OCI-LY1 (cell line): ENCODE measurements at regions not wholly inside any gene's neighbourhood (a gene's known extent, or its start where the extent isn't known, plus 50 kb on each side); places are given as distances from the start of the nearest gene placed in this dataset.

Source experiments
- H2AFZ ChIP-seq: fragments of 200-600 bp; sonication (generic), shearing (Covaris generic); 2 replicates; pipeline ENCODE4 v1.6.0; 2014; ENCODE audit warnings: antibody characterized with exemption, mild to moderate bottlenecking, low read length
- H3F3A ChIP-seq: fragments of 200-600 bp; sonication (generic), shearing (Covaris generic); 2 replicates; pipeline ENCODE4 v1.6.0; 2014; ENCODE audit warnings: mild to moderate bottlenecking, antibody characterized with exemption, low read length, moderate library complexity; ENCODE audit not compliant: insufficient read depth
- H3K27ac ChIP-seq: fragments of 200-600 bp; sonication (generic); 2 replicates; pipeline ENCODE4 v1.5.1; 2014; ENCODE audit warnings: low read length, mixed run types, mild to moderate bottlenecking, low read depth; ENCODE audit not compliant: poor library complexity, severe bottlenecking
- H3K27me3 ChIP-seq: fragments of 200-600 bp; sonication (generic); 2 replicates; pipeline ENCODE4 v1.6.0; 2014; ENCODE audit warnings: antibody characterized with exemption, mild to moderate bottlenecking, low read length, moderate library complexity; ENCODE audit not compliant: insufficient read depth
- H3K36me3 ChIP-seq: fragments of 200-600 bp; sonication (generic); 2 replicates; pipeline ENCODE4 v1.6.1; 2014; ENCODE audit warnings: mild to moderate bottlenecking, antibody characterized with exemption, low read length, moderate library complexity, mixed read lengths; ENCODE audit not compliant: insufficient read depth
- H3K4me1 ChIP-seq: fragments of 200-600 bp; sonication (generic); 2 replicates; pipeline ENCODE4 v1.5.1; 2014; ENCODE audit warnings: mild to moderate bottlenecking, low read length, moderate library complexity; ENCODE audit not compliant: insufficient read depth, severe bottlenecking
- H3K4me2 ChIP-seq: fragments of 200-600 bp; sonication (generic), shearing (Covaris generic); 2 replicates; pipeline ENCODE4 v1.6.1; 2014; ENCODE audit warnings: low read length
- H3K4me3 ChIP-seq: fragments of 200-600 bp; sonication (generic); 2 replicates; pipeline ENCODE4 v1.5.1; 2014; ENCODE audit warnings: low read length, low read depth, mild to moderate bottlenecking, mixed read lengths; ENCODE audit not compliant: poor library complexity, severe bottlenecking
- H3K79me2 ChIP-seq: fragments of 200-600 bp; shearing (Covaris generic); 2 replicates; pipeline ENCODE4 v1.6.1; 2016; ENCODE audit warnings: mixed run types, low read length, mixed read lengths; ENCODE audit not compliant: insufficient read depth
- H3K9ac ChIP-seq: fragments of 200-600 bp; sonication (generic), shearing (Covaris generic); 2 replicates; pipeline ENCODE4 v1.6.1; 2014; ENCODE audit warnings: mild to moderate bottlenecking, low read length, mixed read lengths
- H3K9me2 ChIP-seq: fragments of 200-600 bp; sonication (generic), shearing (Covaris generic); 2 replicates; pipeline ENCODE4 v1.6.1; 2014; ENCODE audit warnings: low read depth, mild to moderate bottlenecking, low read length, mixed read lengths
- H3K9me3 ChIP-seq: fragments of 200-600 bp; shearing (Covaris generic); 2 replicates; pipeline ENCODE4 v1.6.1; 2014; ENCODE audit warnings: low read length, mixed read lengths
- H4K20me1 ChIP-seq: fragments of 200-600 bp; sonication (generic), shearing (Covaris generic); 2 replicates; pipeline ENCODE4 v1.6.0; 2016; ENCODE audit warnings: mild to moderate bottlenecking, low read length; ENCODE audit not compliant: insufficient read depth
- EZH2 ChIP-seq: fragments of 200-600 bp; sonication (generic), shearing (Covaris generic); IDR thresholded peaks from 2 replicates; pipeline ENCODE4 v1.8.0; 2017; ENCODE audit warnings: borderline replicate concordance, mixed run types, mild to moderate bottlenecking, antibody characterized with exemption, low read length, moderate library complexity, mixed read lengths
- TF ChIP-seq, protein P1 (sequence below): fragments of 200-600 bp; sonication (generic), shearing (Covaris generic); IDR thresholded peaks from 2 replicates; pipeline ENCODE4 v1.5.1; 2017; ENCODE audit warnings: mild to moderate bottlenecking, antibody characterized with exemption, low read length, moderate library complexity, mixed read lengths

DNA sequence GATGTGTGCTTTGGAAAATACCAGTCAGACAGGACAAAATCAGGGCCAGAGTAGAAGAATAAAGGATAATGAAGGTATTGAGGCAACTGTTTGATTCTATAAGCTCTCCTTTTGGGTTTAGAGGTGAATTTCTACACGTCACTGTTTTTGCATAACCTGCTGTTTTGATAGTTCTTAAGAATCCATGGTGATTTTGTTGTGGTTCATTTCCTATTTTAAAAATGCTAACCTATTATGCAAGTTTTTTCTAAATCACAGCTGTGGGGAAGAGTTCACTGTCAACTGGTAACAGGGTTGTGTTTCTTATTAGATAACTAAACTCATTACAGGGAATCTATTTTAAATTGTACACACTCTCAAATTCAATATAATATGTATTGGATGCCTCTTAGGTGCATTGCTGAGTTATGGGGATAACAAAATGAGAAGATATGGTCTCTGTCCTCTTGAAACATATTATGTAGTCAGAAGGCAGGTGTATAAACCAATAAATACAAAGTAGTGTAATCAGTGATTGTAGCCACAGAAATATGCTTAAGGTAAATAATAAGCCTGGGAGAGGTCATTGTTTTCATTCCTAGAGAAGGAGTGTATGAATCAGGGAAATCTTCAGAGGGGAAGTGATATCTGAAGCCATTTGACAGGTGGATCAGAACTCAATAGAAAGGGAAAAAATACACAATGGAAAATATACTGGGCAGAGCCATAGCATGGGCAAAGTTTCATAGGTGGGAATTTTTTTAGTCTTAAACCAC is 192.5 kb downstream of the FAT3 start:
- no peaks in the 10 kb centered on the region for H3K27me3 ChIP-seq
- H3K9me3 ChIP-seq, result no peaks in the 10 kb centered on the region
- no peak overlapping the region for H3K27ac ChIP-seq
- H4K20me1 ChIP-seq, result no peaks in the 10 kb centered on the region
- H3K9ac ChIP-seq, result no peak overlapping the region
- H3K4me3 ChIP-seq, result no peak overlapping the region
- no peak overlapping the region for H3K4me2 ChIP-seq
- no peaks in the 10 kb centered on the region for H3K9me2 ChIP-seq
- H3K36me3 ChIP-seq, result no peaks in the 10 kb centered on the region
- no peak overlapping the region for H2AFZ ChIP-seq
- H3F3A ChIP-seq, result no peaks in the 10 kb centered on the region
- no peaks in the 10 kb centered on the region for H3K4me1 ChIP-seq
- TF ChIP-seq, protein P1, sequence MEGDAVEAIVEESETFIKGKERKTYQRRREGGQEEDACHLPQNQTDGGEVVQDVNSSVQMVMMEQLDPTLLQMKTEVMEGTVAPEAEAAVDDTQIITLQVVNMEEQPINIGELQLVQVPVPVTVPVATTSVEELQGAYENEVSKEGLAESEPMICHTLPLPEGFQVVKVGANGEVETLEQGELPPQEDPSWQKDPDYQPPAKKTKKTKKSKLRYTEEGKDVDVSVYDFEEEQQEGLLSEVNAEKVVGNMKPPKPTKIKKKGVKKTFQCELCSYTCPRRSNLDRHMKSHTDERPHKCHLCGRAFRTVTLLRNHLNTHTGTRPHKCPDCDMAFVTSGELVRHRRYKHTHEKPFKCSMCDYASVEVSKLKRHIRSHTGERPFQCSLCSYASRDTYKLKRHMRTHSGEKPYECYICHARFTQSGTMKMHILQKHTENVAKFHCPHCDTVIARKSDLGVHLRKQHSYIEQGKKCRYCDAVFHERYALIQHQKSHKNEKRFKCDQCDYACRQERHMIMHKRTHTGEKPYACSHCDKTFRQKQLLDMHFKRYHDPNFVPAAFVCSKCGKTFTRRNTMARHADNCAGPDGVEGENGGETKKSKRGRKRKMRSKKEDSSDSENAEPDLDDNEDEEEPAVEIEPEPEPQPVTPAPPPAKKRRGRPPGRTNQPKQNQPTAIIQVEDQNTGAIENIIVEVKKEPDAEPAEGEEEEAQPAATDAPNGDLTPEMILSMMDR, result no peak
- TF ChIP-seq EZH2, result no peak
- no peaks in the 10 kb centered on the region for H3K79me2 ChIP-seq

DNA sequence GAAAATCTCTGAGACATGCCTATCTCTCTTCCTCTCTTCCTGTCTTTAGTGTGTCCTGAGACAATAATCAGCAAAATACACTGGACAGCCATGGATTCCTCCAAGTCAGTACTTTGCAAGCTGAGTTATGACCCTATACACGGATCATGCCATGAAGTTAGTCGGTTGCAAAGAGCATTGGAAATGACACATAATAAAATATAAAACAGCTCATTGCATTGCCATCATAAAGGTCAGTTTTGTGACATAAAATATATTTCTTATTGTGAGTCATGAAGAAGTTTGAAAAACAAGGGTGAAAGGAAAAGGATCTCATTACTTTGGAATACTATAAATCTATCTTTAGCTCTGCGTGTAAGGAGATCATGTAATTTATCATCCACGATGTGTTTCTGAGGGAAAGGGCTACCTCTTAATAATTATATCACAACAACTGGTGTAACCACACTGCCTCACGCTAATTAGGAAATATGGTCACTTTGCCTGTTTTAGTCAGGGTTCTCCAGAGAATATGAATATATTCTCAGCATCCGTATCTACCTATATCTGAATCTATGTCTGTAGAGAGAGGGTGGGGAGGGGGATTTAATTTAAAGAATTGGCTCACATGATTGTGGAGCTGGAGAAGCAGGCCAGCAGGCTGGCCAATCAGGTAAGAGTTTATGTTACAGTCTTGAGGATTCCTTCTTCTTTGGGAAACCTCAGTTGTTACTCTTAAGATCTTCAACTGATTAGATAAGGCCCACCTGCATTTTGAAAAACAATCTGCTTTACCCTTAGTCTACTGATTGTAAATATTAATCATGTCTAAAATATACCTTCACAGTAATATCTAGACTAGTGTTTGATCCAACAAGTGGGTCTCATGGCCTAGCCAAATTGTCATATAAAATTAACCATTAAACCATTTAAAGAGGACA is 198.8 kb downstream of the FAT3 start:
- no peaks in the 10 kb centered on the region for H3K4me1 ChIP-seq
- H3K27ac ChIP-seq, result no peak overlapping the region
- no peaks in the 10 kb centered on the region for H3K79me2 ChIP-seq
- no peaks in the 10 kb centered on the region for H3K9me2 ChIP-seq
- no peak overlapping the region for H2AFZ ChIP-seq
- no peak overlapping the region for H3K4me2 ChIP-seq
- no peaks in the 10 kb centered on the region for H3K9me3 ChIP-seq
- no peak overlapping the region for H3K9ac ChIP-seq
- no peaks in the 10 kb centered on the region for H3K27me3 ChIP-seq
- no peaks in the 10 kb centered on the region for H4K20me1 ChIP-seq
- TF ChIP-seq, protein P1, result no peak
- no peak for TF ChIP-seq EZH2
- no peaks in the 10 kb centered on the region for H3F3A ChIP-seq
- no peaks in the 10 kb centered on the region for H3K36me3 ChIP-seq
- H3K4me3 ChIP-seq, result no peak overlapping the region

DNA sequence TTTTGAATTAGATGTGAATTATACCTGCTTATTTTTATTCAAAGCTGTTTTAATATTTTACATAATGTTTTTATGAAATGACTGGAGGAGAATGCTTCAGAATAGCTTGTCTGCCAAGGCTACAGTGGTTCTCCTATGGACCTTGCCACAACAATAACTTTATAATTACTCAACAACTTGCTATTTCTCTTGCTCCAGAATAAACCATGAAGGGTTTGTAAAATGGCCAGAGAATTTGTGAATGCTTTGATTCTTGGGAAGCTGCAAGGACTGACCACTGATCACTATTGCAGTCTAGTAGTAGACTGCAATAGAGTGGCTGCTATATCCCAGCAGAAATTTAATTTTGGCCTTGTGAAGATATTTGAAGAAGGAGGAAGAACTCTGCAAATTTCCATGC is 199.7 kb downstream of the FAT3 start:
- H3K79me2 ChIP-seq, result no peaks in the 10 kb centered on the region
- no peak overlapping the region for H3K9ac ChIP-seq
- no peaks in the 10 kb centered on the region for H3F3A ChIP-seq
- no peak for TF ChIP-seq EZH2
- TF ChIP-seq, protein P1, result no peak
- H3K4me3 ChIP-seq, result no peak overlapping the region
- no peak overlapping the region for H3K4me2 ChIP-seq
- no peaks in the 10 kb centered on the region for H3K4me1 ChIP-seq
- no peaks in the 10 kb centered on the region for H3K9me2 ChIP-seq
- H3K36me3 ChIP-seq, result no peaks in the 10 kb centered on the region
- no peaks in the 10 kb centered on the region for H4K20me1 ChIP-seq
- H3K9me3 ChIP-seq, result no peaks in the 10 kb centered on the region
- no peaks in the 10 kb centered on the region for H3K27me3 ChIP-seq
- H3K27ac ChIP-seq, result no peak overlapping the region
- H2AFZ ChIP-seq, result no peak overlapping the region
